GM12873 (cell line): ENCODE measurements at regions not wholly inside any gene's neighbourhood (a gene's known extent, or its start where the extent isn't known, plus 50 kb on each side); places are given as distances from the start of the nearest gene placed in this dataset.

Experiments used
- CTCF ChIP-seq: IDR thresholded peaks from 2 replicates; pipeline ENCODE4 v1.5.1; 2012; ENCODE audit warnings: low read depth, mild to moderate bottlenecking, moderate library complexity, low read length, control low read depth; ENCODE audit not compliant: insufficient read depth; ENCODE audit errors: missing control alignments

GRCh38 chr6:106892186-106892585, 82.3 kb downstream of the CD24 start:
- TF ChIP-seq CTCF = no peak

GRCh38 chr6:106890447-106890846, 84.1 kb downstream of the CD24 start:
- TF ChIP-seq CTCF = no peak

GRCh38 chr6:106889692-106890091, 84.8 kb downstream of the CD24 start:
- TF ChIP-seq CTCF = no peak

- no peak for TF ChIP-seq CTCF
Measured at GRCh38 chr6:106886922-106887797, 87.4 kb downstream of the CD24 start.

GRCh38 chr6:106886081-106886843, 88.3 kb downstream of the CD24 start:
- TF ChIP-seq CTCF = no peak

GRCh38 chr6:106885679-106886078, 88.8 kb downstream of the CD24 start:
- TF ChIP-seq CTCF = no peak

GRCh38 chr6:106884576-106884975, 90.0 kb downstream of the CD24 start:
- no peak for TF ChIP-seq CTCF
